A673 (cell line): ENCODE measurements at regions not wholly inside any gene's neighbourhood (a gene's known extent, or its start where the extent isn't known, plus 50 kb on each side); places are given as distances from the start of the nearest gene placed in this dataset.

Source experiments
- BruUV-seq: library from RNA; stranded (reverse); fragments of 400-500 nt; replicated peaks from 2 replicates; lab custom pipeline; 2021; lab: Mats Ljungman, UMichigan
- CTCF ChIA-PET: fragments of 300-600 bp; sonication (Branson Sonifier 250); formaldehyde crosslinking; loops from one replicate; lab custom pipeline; 2022; ENCODE audit warnings: antibody characterized with exemption; lab: Charles Lee
- POLR2A ChIA-PET: fragments of 300-600 bp; sonication (Branson Sonifier 250); formaldehyde crosslinking; loops from one replicate; lab custom pipeline; 2022; ENCODE audit warnings: antibody characterized with exemption; ENCODE audit not compliant: low non-redundant PET; lab: Charles Lee
- DNase-seq: peaks from one replicate; pipeline ENCODE4 v3.0.0-alpha.2; 2015; ENCODE audit warnings: low spot score
- H3K27ac ChIP-seq: fragments of 200-600 bp; sonication (generic); 2 replicates; pipeline ENCODE4 v1.5.1; 2016; ENCODE audit warnings: mixed run types, low read depth, mild to moderate bottlenecking, mixed read lengths, antibody characterized with exemption, low read length; ENCODE audit not compliant: poor library complexity, severe bottlenecking
- H3K27me3 ChIP-seq: fragments of 200-600 bp; sonication (generic); replicated peaks from 2 replicates; pipeline ENCODE4 v1.6.1; 2017; ENCODE audit warnings: mixed run types, low read depth, mild to moderate bottlenecking, mixed read lengths, antibody characterized with exemption, low read length; ENCODE audit not compliant: insufficient read depth, poor library complexity
- H3K36me3 ChIP-seq: fragments of 200-600 bp; sonication (generic); 2 replicates; pipeline ENCODE4 v1.6.1; 2016; ENCODE audit warnings: mixed run types, mild to moderate bottlenecking, mixed read lengths, antibody characterized with exemption, low read length; ENCODE audit not compliant: insufficient read depth, poor library complexity, severe bottlenecking
- H3K4me1 ChIP-seq: fragments of 200-600 bp; sonication (generic); 2 replicates; pipeline ENCODE4 v1.6.1; 2017; ENCODE audit warnings: mixed run types, mild to moderate bottlenecking, mixed read lengths, antibody characterized with exemption, low read length; ENCODE audit not compliant: insufficient read depth, poor library complexity, severe bottlenecking
- H3K4me3 ChIP-seq: fragments of 200-600 bp; sonication (generic); 2 replicates; pipeline ENCODE4 v1.5.1; 2016; ENCODE audit warnings: low read depth, mixed run types, mild to moderate bottlenecking, mixed read lengths, low read length; ENCODE audit not compliant: poor library complexity, severe bottlenecking
- H3K9me3 ChIP-seq: fragments of 200-600 bp; sonication (generic); 2 replicates; pipeline ENCODE4 v1.6.1; 2016; ENCODE audit warnings: mixed run types, low read depth, mild to moderate bottlenecking, mixed read lengths, antibody characterized with exemption, low read length; ENCODE audit not compliant: poor library complexity, severe bottlenecking
- CTCF ChIP-seq: fragments of 300-800, 200-600 bp; sonication (generic); conservative IDR thresholded peaks from 2 replicates; pipeline ENCODE4 v1.5.1; 2017; ENCODE audit warnings: low read depth, mild to moderate bottlenecking, antibody characterized with exemption, low read length, moderate library complexity, mixed read lengths
- EZH2 ChIP-seq: fragments of 200-600 bp; sonication (generic); IDR thresholded peaks from 2 replicates; pipeline ENCODE4 v1.6.1; 2017; ENCODE audit warnings: borderline replicate concordance, low read depth, mild to moderate bottlenecking, mixed read lengths, antibody characterized with exemption, low read length; ENCODE audit not compliant: poor library complexity, severe bottlenecking
- intact Hi-C: fragments of 100-400 bp; cut with micrococcal nuclease; formaldehyde crosslinking; loops from one replicate; pipeline ENCODE4 v1.10.0; 2022; ENCODE audit not compliant: unreplicated experiment

DNA sequence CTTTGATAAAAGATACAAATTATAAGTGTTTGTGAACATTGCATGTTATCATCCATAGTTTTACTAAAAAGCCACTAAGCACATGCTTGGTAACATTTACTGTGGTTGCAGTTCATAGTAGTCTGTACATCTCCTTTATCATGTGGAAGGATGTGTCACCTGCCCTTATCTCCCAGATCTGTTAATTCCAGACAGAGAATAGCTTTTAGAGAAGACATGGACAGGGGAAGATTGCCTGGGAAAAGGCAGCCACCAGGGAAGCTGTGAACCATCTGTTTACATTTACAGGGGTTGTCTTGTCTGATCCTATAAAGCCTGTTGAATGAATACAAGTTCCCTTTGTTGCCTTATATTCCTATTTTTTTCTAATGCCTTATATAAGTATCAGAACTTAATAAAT is 396.0 kb downstream of the FAT4 start:
- no TSS peak for BruUV-seq
- Histone ChIP-seq H3K4me1 (no peaks in the 10 kb centered on the region), H3K36me3 (no peaks in the 10 kb centered on the region), H3K9me3 (no peaks in the 10 kb centered on the region), H3K27me3 (no peaks in the 10 kb centered on the region), H3K4me3 (no peak overlapping the region), H3K27ac (no peak overlapping the region)
- CTCF ChIA-PET: no interaction called here
- intact Hi-C loops: no loop called here
- TF ChIP-seq CTCF: no peak
- no peak for DNase-seq
- POLR2A ChIA-PET: no interaction called here

DNA sequence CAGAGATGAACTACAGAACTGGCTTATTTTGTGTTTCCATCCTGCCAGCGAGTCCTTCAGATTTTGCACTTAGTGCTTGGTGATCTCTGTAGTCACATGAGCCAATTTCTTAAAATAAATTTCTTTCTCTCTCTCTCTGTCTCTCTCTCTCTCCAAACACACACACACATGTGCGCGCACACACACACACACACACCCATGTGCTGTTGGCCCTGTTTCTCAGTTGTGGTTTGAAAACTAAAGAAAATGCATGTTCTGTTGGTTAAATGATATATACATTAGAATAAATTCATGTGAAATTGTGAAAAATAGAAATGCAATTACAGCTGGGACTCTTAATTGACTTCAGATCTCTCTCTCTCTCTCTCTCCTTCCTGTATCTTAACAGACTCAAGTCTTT is 399.3 kb downstream of the FAT4 start:
- intact Hi-C loops: no loop called here
- ChIA-PET CTCF (no interaction called here), POLR2A (no interaction called here)
- no peak for TF ChIP-seq EZH2
- no peak for TF ChIP-seq CTCF
- peaks cover 3% of the 10 kb centered on the region for H3K9me3 ChIP-seq
- DNase-seq: no peak
- H3K4me1 ChIP-seq: no peaks in the 10 kb centered on the region
- H3K27me3 ChIP-seq: no peaks in the 10 kb centered on the region
- no TSS peak for BruUV-seq
- H3K36me3 ChIP-seq: no peaks in the 10 kb centered on the region
- no peak overlapping the region for H3K4me3 ChIP-seq
- no peak overlapping the region for H3K27ac ChIP-seq

- Histone ChIP-seq H3K9me3 (peaks cover 3% of the 10 kb centered on the region), H3K27me3 (no peaks in the 10 kb centered on the region), H3K4me1 (no peaks in the 10 kb centered on the region), H3K36me3 (no peaks in the 10 kb centered on the region), H3K27ac (no peak overlapping the region), H3K4me3 (no peak overlapping the region)
- ChIA-PET POLR2A (no interaction called here), CTCF (no interaction called here)
- intact Hi-C loops: no loop called here
- no TSS peak for BruUV-seq
- DNase-seq: no peak
- TF ChIP-seq CTCF (no peak), EZH2 (no peak)
Measured at GRCh38 chr4:125714845-125715244, 400.1 kb downstream of the FAT4 start.
